Kidney tubule cell (primary cell): ENCODE measurements at regions not wholly inside any gene's neighbourhood (a gene's known extent, or its start where the extent isn't known, plus 50 kb on each side); places are given as distances from the start of the nearest gene placed in this dataset.

Source experiments
- DNase-seq: peaks from one replicate; pipeline ENCODE4 v3.0.0-alpha.2; 2018; ENCODE audit warnings: low spot score

DNA sequence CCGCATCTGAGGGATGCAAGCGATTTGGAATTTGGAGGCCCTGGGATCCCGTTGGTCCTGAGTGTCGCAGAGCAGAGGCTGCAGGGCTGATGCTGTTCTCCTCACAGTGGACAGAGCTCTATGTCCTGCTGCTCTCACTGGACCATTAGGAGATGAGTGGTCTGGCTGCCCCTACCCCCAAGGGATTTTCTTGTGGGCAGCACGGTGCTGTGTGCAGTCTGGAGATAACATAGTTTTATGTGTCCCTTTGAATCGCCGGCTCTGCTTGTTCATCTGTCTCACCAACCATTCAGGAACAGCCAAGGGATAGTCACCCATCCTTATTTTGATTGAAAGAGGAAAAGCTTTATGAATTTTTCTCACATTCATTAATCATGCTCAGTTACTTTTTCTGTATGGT, 49.9 kb downstream of the CHRM3 start:
- no peak for DNase-seq

GRCh38 chr1:239437822-239438221, 51.5 kb downstream of the CHRM3 start:
- no peak for DNase-seq

GRCh38 chr1:239438891-239439290, 52.5 kb downstream of the CHRM3 start:
- DNase-seq: no peak

DNA sequence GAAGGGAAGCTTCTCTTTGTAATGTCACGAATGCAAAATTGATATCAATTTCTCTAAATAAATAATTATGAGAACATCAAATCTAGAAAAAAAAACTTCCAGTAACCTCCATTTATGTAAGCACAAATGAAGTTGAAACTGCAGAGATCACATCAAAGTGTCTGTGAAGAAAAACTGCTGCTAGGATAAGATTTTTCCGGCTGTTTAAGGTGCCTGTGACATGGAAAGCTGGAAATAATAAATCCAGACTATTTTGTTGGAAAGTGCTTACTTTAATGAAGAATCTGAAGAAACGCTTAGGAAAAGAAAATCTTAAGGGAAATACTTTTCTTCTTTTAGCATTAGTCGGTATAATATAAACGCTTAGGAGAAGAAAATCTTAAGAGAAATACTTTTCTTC, 57.0 kb downstream of the CHRM3 start:
- no peak for DNase-seq

DNA sequence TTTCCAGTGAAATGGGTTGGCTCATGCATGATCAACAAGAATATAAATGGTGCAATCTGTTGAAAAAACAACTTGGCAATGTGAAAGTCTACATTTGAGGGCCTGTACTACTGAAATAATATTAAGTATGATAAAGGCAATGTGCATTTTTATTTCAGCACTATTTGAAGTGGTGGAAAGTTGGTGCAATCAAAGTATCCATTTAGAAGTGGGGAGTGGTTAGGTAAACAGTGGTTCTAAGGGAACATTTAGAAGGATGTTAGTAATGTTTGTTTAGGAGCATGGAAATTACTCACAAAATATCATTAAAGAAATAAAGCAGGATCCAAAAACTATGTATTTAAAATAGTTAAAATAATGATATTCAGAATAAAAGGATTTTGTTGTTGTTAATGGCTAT, 60.2 kb downstream of the CHRM3 start:
- no peak for DNase-seq

GRCh38 chr1:239448911-239449310, 62.5 kb downstream of the CHRM3 start:
- DNase-seq: no peak

DNA sequence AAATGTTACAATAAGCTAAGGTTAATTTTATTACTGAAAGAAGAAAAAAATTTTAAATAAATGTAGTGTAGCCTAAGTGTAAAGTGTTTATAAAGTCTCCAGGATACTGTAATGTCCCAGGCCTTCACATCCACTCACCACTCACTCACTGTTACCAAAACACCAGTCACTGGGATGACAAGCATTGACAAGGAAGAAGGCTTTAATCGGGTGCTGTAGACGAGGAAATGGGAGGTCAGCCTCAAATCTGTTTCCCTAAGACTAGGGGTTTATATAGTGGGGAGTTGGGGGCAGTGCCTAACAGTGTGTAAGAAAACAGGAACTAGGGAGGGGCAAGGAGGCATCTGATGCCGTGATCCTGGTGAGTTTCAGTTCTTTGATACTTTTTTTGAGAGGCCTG, 69.4 kb downstream of the CHRM3 start:
- no peak for DNase-seq

GRCh38 chr1:239456788-239457187, 70.4 kb downstream of the CHRM3 start:
- no peak for DNase-seq

- DNase-seq: no peak
Measured at GRCh38 chr1:239457491-239458143, 71.2 kb downstream of the CHRM3 start.

GRCh38 chr1:239458144-239458500, 71.8 kb downstream of the CHRM3 start:
- DNase-seq: no peak

- DNase-seq: no peak
Measured at GRCh38 chr1:239467730-239468129, 81.4 kb downstream of the CHRM3 start.

- DNase-seq: no peak
Measured at GRCh38 chr1:239478069-239478468, 91.7 kb downstream of the CHRM3 start.

DNA sequence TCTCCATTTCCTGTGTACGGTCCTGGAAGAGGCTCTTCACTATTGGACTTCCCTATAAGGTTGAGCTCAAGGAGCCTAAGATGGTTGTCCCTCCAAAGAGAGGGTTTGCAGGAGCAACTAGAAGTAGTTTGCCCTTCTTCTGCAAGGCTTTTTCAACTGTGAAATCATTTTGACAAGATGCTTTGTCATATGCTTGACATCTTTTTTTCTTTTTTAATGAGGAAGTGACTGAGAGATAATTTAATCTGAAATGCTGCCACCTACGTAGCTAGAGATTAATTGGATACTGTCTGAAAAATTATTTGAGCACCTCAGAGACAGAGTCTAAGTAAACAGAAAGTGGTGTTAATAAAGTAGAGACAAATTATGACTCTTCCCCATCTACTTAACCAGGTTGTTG, 97.0 kb downstream of the CHRM3 start:
- DNase-seq: no peak

DNA sequence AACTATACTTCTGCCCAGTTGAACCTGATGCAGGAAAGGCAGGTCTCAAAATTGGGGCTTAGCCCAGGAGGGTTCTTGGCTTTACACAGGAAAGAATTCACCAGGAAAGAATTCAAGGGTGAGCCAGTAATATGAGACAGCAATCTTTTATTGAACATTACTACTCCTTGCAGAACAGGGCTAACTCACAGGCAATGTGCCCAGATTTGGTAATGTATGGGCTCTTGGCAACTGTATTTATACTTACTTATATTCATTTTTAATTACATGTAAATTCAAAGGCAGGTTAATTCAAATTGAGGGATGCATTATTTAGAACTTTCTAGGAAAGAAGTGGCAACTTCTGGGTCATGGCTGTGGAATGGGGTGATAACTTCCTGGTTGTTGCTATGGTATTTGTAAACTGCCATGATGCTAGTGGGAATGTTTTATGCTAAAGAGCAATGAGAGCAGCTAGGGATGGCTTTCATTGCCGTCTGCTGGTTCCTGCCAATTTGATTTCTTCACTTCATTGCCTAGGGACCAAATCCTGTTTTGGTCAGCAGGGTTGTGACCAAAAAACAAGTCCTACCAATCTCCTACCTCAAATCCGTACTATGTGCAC, 107.5 kb downstream of the CHRM3 start:
- DNase-seq: no peak

DNA sequence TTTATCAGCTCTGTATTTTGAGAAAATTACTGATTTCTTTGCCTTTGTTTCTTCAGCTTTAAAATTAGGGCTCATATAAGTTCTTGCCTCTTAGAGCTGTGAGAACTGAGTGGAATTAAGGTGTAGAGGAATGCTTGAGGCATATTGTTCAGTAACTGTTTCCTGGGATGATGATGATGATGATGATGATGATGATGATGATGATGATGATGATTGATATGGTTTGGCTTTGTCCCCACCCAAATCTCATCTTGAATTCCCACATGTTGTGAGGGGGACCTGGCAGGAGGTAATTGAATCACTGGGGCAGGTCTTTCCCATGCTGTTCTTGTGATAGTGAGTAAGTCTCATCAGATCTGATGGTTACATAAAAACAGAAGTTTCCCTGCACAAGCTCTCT, 118.7 kb downstream of the CHRM3 start:
- no peak for DNase-seq

- DNase-seq: no peak
Measured at GRCh38 chr1:239507826-239508225, 121.5 kb downstream of the CHRM3 start.

- DNase-seq: no peak
Measured at GRCh38 chr1:239511875-239512274, 125.5 kb downstream of the CHRM3 start.

- DNase-seq: no peak
Measured at GRCh38 chr1:239516579-239516978, 130.2 kb downstream of the CHRM3 start.

DNA sequence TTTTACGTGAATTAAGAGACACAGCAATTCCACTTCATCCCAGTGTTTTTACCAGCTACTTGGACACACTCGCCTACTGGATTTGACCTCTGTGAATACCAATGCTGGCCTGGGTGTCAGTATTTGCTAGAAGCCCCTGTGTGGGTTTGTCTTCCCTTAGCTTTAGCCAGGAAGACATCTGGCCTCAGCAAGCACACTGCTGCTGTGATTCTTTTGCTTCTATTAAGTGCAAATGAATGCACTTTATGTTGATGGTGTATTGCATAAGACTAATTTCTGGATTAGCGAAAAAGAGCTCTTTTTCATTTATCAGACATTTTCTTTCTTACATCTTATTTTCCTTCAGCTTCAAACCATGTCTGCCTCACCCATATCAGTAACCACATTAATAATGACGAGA, 140.0 kb downstream of the CHRM3 start:
- no peak for DNase-seq

DNA sequence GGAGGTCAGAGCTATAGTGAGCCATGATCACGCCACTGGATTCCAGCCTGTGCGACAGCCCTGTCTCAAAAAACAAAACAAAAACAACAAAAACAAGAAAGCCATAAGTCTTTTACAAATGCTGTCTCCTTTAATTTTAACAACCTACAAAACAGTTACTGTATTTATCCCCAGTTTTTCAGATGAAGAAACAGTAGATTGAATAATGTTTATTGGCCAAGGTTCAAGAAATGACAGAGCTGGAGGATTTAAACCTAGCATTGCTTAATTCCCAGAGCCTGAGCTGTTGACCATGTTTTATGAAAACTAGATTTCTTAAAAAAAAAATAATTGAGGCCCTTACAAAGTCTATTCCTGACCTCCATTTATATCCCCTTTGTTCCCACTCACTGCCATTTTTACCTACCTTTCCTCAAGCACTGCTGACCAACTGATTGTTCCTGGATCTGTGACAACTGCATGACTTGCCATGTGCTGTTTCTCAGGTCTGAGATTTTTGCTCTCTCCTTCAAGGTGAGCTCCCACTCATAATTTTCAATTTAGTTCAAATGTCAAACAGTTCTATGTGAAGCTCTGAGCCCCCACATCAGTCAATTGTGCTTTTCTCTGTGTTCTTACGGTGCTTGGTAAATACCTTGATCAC, 140.8 kb downstream of the CHRM3 start:
- no peak for DNase-seq

DNA sequence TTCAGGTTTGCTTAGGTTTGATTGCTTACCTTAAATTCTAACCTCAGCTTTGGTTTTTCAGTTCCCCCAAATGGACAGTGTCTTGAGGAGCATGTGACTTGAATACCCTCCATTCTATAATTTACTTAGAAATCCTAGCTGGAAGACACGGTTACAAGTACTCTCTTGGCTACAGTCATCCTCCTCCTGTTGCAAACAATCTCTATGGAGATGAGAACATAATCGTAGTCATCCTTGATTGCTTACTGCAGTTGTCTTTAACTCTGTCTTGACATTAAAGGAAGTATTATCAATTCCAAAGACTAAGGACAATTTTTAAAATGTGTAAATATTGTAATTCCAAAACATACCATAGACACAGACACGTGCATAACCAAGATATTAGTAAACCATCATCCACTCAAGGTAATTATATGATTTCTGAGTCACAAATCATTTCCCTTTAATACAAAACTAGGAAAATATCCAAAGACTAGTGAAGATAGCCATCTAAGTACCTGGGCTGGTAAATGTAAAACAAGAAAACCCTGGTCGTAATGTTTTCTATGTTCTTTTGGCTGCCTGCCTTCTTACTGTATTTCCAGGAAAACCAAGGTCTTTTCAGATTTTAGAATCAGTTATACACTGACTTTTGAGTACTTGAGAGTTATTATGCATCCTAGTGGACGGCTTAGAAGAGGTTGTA, 149.9 kb downstream of the CHRM3 start:
- no peak for DNase-seq

DNA sequence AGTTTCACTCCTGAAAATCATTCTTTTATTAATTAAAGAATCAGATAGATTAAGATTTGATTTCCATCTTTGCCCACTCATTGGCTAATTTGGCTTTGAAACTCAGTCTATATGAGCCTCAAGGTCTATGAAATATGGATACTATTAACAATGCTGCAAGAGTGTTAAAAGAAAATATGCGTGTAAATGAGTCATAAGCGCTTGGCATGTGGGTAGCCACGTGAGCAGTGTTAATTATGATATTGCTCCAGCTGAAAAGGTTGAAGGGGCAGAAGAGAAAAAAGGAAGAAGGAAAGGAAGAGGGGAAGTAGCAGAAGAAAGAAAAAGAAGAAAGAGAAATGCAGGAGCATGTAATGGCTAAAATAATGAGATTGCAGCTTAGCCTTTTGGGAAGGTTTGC, 151.4 kb downstream of the CHRM3 start:
- no peak for DNase-seq

DNA sequence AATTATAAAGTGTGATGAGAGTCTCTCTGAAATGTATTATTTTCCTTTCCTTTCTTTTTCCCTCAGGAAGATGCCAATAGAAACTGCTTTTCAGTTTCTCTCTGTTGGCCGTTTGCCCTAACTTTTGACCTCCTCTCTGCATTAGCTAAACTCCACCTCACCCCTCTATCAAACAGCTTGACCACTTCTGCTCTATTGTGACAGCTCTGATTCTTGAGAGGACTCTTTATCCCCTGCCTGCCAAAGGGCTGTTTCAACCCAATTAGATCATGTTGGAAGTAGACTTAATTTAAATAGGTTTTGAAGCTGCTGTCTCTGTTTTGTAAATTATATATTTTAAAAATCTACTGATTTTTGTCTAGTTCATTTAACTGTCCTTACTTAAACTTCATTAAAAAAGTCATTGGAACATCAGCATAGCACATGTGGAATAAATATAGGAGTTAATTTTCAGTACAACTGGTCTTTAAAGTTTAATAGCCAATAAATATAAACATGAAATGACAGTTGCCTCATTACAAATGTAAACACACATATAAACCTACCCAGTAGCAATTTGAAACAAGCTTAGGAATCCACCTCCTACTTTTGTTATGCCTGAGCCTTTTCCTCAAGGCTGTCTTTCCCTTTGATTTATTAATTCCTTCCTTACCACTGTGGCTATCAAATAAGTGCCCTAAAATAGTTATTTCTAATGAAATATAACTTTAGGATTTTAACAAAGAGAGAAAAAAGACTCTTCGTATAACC, 152.0 kb downstream of the CHRM3 start:
- DNase-seq: no peak
